Stimulated activated effector memory CD8-positive, alpha-beta T cell treated with anti-CD3 and anti-CD28 coated beads, Interleukin-12 subunit alpha, Interleukin-12 subunit beta, amount 100 ng/mL, for 72 hours (primary cell): ENCODE measurements at regions not wholly inside any gene's neighbourhood (a gene's known extent, or its start where the extent isn't known, plus 50 kb on each side); places are given as distances from the start of the nearest gene placed in this dataset.
"Not testable (repeated sequence)": the region's sequence is repeated elsewhere in the genome, so short reads cannot be mapped to it uniquely, and the experiment has no call there.

Source experiments
- ATAC-seq: fragments of 150-1000 bp; cut with Tn5 transposase; 2 replicates; pipeline ENCODE4 v1.10.0; 2021
- DNase-seq, 2 donors: peaks; one replicate each; pipeline ENCODE4 v3.0.0; 2021 to 2022; ENCODE audit warnings: low spot score in 2 of 2
- H3K27ac Mint-ChIP-seq: one replicate; pipeline ENCODE4 v1.8.0; 2022; ENCODE audit warnings: mild to moderate bottlenecking, mixed read lengths
- H3K36me3 Mint-ChIP-seq: one replicate; pipeline ENCODE4 v1.8.0; 2022; ENCODE audit warnings: mild to moderate bottlenecking, mixed read lengths
- H3K4me1 Mint-ChIP-seq: one replicate; pipeline ENCODE4 v1.8.0; 2022; ENCODE audit warnings: mixed read lengths
- H3K4me3 Mint-ChIP-seq: one replicate; pipeline ENCODE4 v1.8.0; 2022; ENCODE audit warnings: mild to moderate bottlenecking, mixed read lengths
- H3K9me3 Mint-ChIP-seq: one replicate; pipeline ENCODE4 v1.8.0; 2022; ENCODE audit warnings: mixed read lengths

DNA sequence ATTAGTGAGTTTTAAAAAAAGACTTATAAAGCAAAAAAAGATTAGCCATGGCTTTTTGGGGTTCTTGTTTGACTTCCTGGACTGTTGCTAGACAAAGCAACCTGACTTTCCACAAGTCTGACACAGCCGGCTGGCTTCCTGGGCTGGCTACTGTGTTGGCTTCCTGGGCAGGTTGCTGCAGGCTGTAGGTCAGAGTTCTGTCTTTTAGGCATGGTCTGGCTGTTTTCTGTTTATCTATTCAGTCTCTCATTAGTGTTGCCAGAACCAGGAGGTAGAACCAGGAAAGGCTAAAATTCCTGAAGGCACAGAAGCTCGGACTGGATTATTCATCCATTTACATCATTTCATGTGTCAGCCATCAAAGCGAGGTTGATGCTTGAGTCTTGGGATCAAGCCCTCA, 88.6 kb upstream of the SLC35F3 start:
- no peak for ATAC-seq

DNA sequence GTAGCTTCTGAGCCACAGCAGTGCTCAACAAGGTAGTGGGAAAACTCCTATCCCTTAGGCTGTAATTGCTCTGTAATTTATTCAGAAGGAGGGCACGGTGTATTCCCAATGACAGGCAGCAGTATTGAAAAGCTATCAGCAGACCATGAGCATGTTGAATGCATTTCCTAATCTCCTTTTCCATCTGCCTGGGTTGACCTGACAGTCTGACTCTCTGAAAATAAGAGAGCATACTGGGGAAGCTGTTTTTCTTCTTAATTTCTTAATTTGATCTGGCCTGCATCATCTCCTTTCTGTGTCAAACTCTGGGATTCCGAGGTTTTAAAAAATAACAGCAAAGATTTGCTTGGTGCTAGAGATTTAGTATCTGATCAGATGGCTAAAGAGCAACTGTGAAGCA, 88.1 kb upstream of the SLC35F3 start:
- Mint-ChIP-seq H3K4me1 (no peaks in the 10 kb centered on the region), H3K27ac (no peak overlapping the region), H3K9me3 (no peaks in the 10 kb centered on the region), H3K36me3 (no peaks in the 10 kb centered on the region), H3K4me3 (no peak overlapping the region)
- DNase-seq (no peak), ATAC-seq (no peak)

More for the DNA sequence above, 88.6 kb upstream of the SLC35F3 start:
- no peaks in the 10 kb centered on the region for H3K4me1 Mint-ChIP-seq
- H3K9me3 Mint-ChIP-seq, result no peaks in the 10 kb centered on the region
- H3K36me3 Mint-ChIP-seq, result no peaks in the 10 kb centered on the region
- H3K4me3 Mint-ChIP-seq, result no peak overlapping the region
- no peak for DNase-seq
- no peak overlapping the region for H3K27ac Mint-ChIP-seq

DNA sequence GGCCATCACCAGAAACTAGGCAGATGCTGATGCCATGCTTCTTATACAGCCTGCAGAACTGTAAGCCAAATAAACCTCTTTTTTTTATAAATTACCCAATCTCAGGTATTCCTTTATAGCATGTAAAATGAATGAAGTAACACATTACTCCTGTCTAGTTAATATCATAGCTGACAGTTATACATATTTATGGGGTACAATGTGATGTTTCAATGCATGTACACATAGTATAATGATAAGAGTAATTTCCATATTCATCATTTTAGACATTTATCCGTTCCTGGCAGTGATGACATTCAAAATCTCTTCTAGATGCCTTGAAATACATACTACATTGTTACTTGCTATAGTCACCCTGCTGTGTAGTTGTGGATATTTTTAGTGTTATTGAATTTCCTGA, 85.4 kb upstream of the SLC35F3 start:
- Mint-ChIP-seq H3K4me1 (no peaks in the 10 kb centered on the region), H3K4me3 (no peak overlapping the region), H3K9me3 (no peaks in the 10 kb centered on the region), H3K36me3 (no peaks in the 10 kb centered on the region), H3K27ac (no peak overlapping the region)
- ATAC-seq (no peak), DNase-seq (no peak)

GRCh38 chr1:233824179-233824578, 80.3 kb upstream of the SLC35F3 start:
- H3K4me1 Mint-ChIP-seq, H3K4me3 Mint-ChIP-seq, DNase-seq, H3K36me3 Mint-ChIP-seq, ATAC-seq, H3K9me3 Mint-ChIP-seq, H3K27ac Mint-ChIP-seq: not testable (repeated sequence)

- not testable (repeated sequence) for H3K27ac Mint-ChIP-seq, H3K36me3 Mint-ChIP-seq, H3K4me3 Mint-ChIP-seq, DNase-seq, H3K4me1 Mint-ChIP-seq, ATAC-seq
- peaks cover 16% of the 10 kb centered on the region for H3K9me3 Mint-ChIP-seq
Measured at GRCh38 chr1:233827937-233828336, 76.5 kb upstream of the SLC35F3 start.

- H3K9me3 Mint-ChIP-seq, result peaks cover 16% of the 10 kb centered on the region
- ATAC-seq (no peak), DNase-seq (no peak)
- H3K4me3 Mint-ChIP-seq, result no peak overlapping the region
- no peaks in the 10 kb centered on the region for H3K36me3 Mint-ChIP-seq
- H3K4me1 Mint-ChIP-seq, result no peaks in the 10 kb centered on the region
- no peak overlapping the region for H3K27ac Mint-ChIP-seq
Measured at GRCh38 chr1:233828480-233828879, 76.0 kb upstream of the SLC35F3 start.

DNA sequence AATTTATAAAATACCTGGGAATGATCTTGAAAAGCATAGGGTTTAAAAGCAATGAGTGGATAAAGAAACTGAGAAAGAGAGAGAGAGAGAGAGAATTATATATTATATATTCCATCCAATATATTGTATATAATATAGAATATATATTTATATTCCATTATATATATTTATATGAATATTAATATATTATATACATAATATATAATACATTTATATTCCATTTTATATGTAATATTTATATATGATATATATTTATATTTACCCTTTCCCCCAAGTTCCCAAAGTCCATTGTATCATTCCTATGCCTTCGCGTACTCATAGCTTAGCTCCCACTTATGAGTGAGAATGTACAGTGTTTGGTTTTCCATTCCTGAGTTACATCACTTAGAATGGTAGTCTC, 69.9 kb upstream of the SLC35F3 start:
- no peak for DNase-seq
- ATAC-seq, result no peak
- no peak overlapping the region for H3K4me3 Mint-ChIP-seq
- H3K9me3 Mint-ChIP-seq, result peaks cover 5% of the 10 kb centered on the region
- no peaks in the 10 kb centered on the region for H3K4me1 Mint-ChIP-seq
- no peaks in the 10 kb centered on the region for H3K36me3 Mint-ChIP-seq
- H3K27ac Mint-ChIP-seq, result no peak overlapping the region

DNA sequence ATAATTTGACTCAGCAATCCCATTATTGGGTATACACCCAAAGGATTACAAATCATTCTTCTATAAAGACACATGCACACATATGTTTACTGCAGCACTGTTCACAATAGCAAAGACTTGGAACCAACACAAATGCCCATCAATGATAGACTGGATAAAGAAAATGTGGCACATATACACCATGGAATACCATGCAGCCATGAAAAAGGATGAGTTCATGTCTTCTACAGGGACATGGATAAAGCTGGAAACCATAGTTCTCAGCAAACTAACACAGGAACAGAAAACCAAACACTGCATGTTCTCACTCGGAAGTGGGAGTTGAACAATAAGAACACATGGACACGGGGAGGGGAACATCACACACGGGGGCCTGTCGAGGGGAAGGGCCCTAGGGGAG, 66.3 kb upstream of the SLC35F3 start:
- not testable (repeated sequence) for DNase-seq, H3K36me3 Mint-ChIP-seq, ATAC-seq, H3K9me3 Mint-ChIP-seq, H3K4me3 Mint-ChIP-seq, H3K27ac Mint-ChIP-seq, H3K4me1 Mint-ChIP-seq

DNA sequence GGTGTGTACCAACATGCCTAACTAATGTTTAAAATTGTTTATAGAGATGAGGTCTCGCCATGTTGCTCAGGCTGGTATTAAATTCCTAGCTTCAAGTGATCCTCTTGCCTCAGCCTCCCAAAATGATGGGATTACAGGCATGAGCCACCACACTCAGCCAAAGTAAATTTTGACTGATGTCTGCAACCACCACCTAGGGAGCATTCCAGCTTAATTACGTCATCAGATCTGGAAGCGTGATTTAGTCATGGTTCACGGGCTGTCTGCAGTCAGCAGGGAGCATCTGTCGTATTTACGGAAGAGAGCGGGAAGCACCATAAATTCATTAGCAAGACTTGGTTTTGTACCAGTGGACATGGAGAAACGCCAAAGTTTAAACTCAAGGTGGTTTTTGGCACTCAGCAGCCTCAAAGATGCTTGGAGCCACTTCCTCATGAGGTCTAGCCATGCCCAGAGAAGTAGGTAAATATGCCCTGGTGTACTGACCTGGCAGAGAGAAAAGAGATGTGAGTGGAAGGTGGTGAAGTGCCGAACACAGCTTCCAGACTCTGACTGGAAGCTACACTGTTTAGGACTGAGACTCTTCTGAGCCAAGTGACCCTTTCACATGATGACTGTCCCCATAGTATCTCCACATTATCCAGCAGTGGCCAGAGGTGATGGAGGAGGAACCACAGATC, 60.8 kb upstream of the SLC35F3 start:
- Mint-ChIP-seq H3K36me3 (no peaks in the 10 kb centered on the region), H3K27ac (no peak overlapping the region), H3K4me1 (no peaks in the 10 kb centered on the region), H3K9me3 (peaks cover 12% of the 10 kb centered on the region), H3K4me3 (no peak overlapping the region)
- ATAC-seq (no peak), DNase-seq (no peak)

GRCh38 chr1:233844275-233844674, 60.2 kb upstream of the SLC35F3 start:
- Mint-ChIP-seq H3K9me3 (peaks cover 13% of the 10 kb centered on the region), H3K36me3 (no peaks in the 10 kb centered on the region), H3K4me3 (no peak overlapping the region), H3K27ac (no peak overlapping the region), H3K4me1 (no peaks in the 10 kb centered on the region)
- ATAC-seq, result no peak
- DNase-seq, result no peak

- ATAC-seq, result no peak
- peaks cover 13% of the 10 kb centered on the region for H3K9me3 Mint-ChIP-seq
- no peaks in the 10 kb centered on the region for H3K4me1 Mint-ChIP-seq
- H3K36me3 Mint-ChIP-seq, result no peaks in the 10 kb centered on the region
- no peak for DNase-seq
- H3K4me3 Mint-ChIP-seq, result no peak overlapping the region
- no peak overlapping the region for H3K27ac Mint-ChIP-seq
Measured at GRCh38 chr1:233844692-233845091, 59.8 kb upstream of the SLC35F3 start.
